ENCODE measurements at regions not wholly inside any gene's neighbourhood (a gene's known extent, or its start where the extent isn't known, plus 50 kb on each side); places are given as distances from the start of the nearest gene placed in this dataset.

GRCh38 chr9:129359162-129359811 lies 181.2 kb upstream of the IER5L start:
- no peak for TF ChIP-seq CTCF (IDR thresholded peaks at IDR 0.05)
- no peak for TF ChIP-seq ZFX (IDR thresholded peaks at IDR 0.05; ENCODE audit: borderline replicate concordance)

All from 22Rv1 (cell line).